ENCODE measurements at regions not wholly inside any gene's neighbourhood (a gene's known extent, or its start where the extent isn't known, plus 50 kb on each side); places are given as distances from the start of the nearest gene placed in this dataset.

- Mint-ChIP-seq H3K4me1 (peaks cover 5% of the 10 kb centered on the region), H3K27me3 (peaks cover under 1% of the 10 kb centered on the region), H3K9me3 (no peaks in the 10 kb centered on the region), H3K4me3 (no peak overlapping the region), H3K27ac (no peak overlapping the region), H3K36me3 (ENCODE audit: low read depth) (no peaks in the 10 kb centered on the region)
- DNase-seq (no peak), ATAC-seq (no peak)
These were observed 464.7 kb upstream of the HNRNPA3 start for GRCh38 chr2:176747928-176748327.

- Mint-ChIP-seq H3K4me1 (peaks cover 9% of the 10 kb centered on the region), H3K36me3 (ENCODE audit: low read depth) (no peaks in the 10 kb centered on the region)
These were observed 463.9 kb upstream of the HNRNPA3 start for GRCh38 chr2:176748662-176749061.

GRCh38 chr2:176751314-176752227 is 461.0 kb upstream of the HNRNPA3 start:
- H3K36me3 Mint-ChIP-seq (ENCODE audit: low read depth), result no peaks in the 10 kb centered on the region
- no peak overlapping the region for H3K27ac Mint-ChIP-seq
- H3K27me3 Mint-ChIP-seq, result no peaks in the 10 kb centered on the region
- DNase-seq (no peak), ATAC-seq (no peak)
- H3K4me1 Mint-ChIP-seq, result peaks cover 8% of the 10 kb centered on the region
- H3K4me3 Mint-ChIP-seq, result no peak overlapping the region
- no peaks in the 10 kb centered on the region for H3K9me3 Mint-ChIP-seq

More at GRCh38 chr2:176748662-176749061, 463.9 kb upstream of the HNRNPA3 start:
- Mint-ChIP-seq H3K27ac (no peak overlapping the region), H3K4me3 (no peak overlapping the region), H3K27me3 (no peaks in the 10 kb centered on the region), H3K9me3 (no peaks in the 10 kb centered on the region)
- ATAC-seq (no peak), DNase-seq (no peak)

- DNase-seq, result no peak
- H3K27me3 Mint-ChIP-seq, result no peaks in the 10 kb centered on the region
- no peak for ATAC-seq
These were observed 460.3 kb upstream of the HNRNPA3 start for GRCh38 chr2:176752295-176752694.

GRCh38 chr2:176753205-176753604 is 459.4 kb upstream of the HNRNPA3 start:
- H3K27me3 Mint-ChIP-seq, result no peaks in the 10 kb centered on the region
- H3K4me3 Mint-ChIP-seq, result no peak overlapping the region
- H3K9me3 Mint-ChIP-seq, result no peaks in the 10 kb centered on the region
- DNase-seq, result no peak
- no peaks in the 10 kb centered on the region for H3K36me3 Mint-ChIP-seq (ENCODE audit: low read depth)
- H3K4me1 Mint-ChIP-seq, result peaks cover 8% of the 10 kb centered on the region
- H3K27ac Mint-ChIP-seq, result no peak overlapping the region
- no peak for ATAC-seq

More at GRCh38 chr2:176752295-176752694, 460.3 kb upstream of the HNRNPA3 start:
- Mint-ChIP-seq H3K4me1 (peaks cover 8% of the 10 kb centered on the region), H3K27ac (no peak overlapping the region), H3K36me3 (ENCODE audit: low read depth) (no peaks in the 10 kb centered on the region), H3K9me3 (no peaks in the 10 kb centered on the region), H3K4me3 (no peak overlapping the region)

- Mint-ChIP-seq H3K27ac (no peak overlapping the region), H3K27me3 (no peaks in the 10 kb centered on the region), H3K9me3 (no peaks in the 10 kb centered on the region), H3K36me3 (ENCODE audit: low read depth) (no peaks in the 10 kb centered on the region), H3K4me3 (no peak overlapping the region), H3K4me1 (peaks cover 8% of the 10 kb centered on the region)
- ATAC-seq, result peak; percentile 46
- no peak for DNase-seq
These were observed 458.7 kb upstream of the HNRNPA3 start for GRCh38 chr2:176753752-176754474.

- H3K27me3 Mint-ChIP-seq, result peaks cover 3% of the 10 kb centered on the region
- no peaks in the 10 kb centered on the region for H3K9me3 Mint-ChIP-seq
- H3K4me3 Mint-ChIP-seq, result no peak overlapping the region
- no peak overlapping the region for H3K27ac Mint-ChIP-seq
- DNase-seq (no peak), ATAC-seq (no peak)
- peaks cover 8% of the 10 kb centered on the region for H3K4me1 Mint-ChIP-seq
- H3K36me3 Mint-ChIP-seq (ENCODE audit: low read depth), result no peaks in the 10 kb centered on the region
These were observed 457.0 kb upstream of the HNRNPA3 start for GRCh38 chr2:176755537-176756135.

GRCh38 chr2:176758426-176758825 is 454.2 kb upstream of the HNRNPA3 start:
- H3K4me3 Mint-ChIP-seq, result no peak overlapping the region
- ATAC-seq, result no peak
- peaks cover 7% of the 10 kb centered on the region for H3K4me1 Mint-ChIP-seq
- DNase-seq, result no peak
- H3K27me3 Mint-ChIP-seq, result peaks cover 3% of the 10 kb centered on the region
- no peaks in the 10 kb centered on the region for H3K9me3 Mint-ChIP-seq
- no peaks in the 10 kb centered on the region for H3K36me3 Mint-ChIP-seq (ENCODE audit: low read depth)
- no peak overlapping the region for H3K27ac Mint-ChIP-seq

- ATAC-seq, result no peak
- no peaks in the 10 kb centered on the region for H3K9me3 Mint-ChIP-seq
These were observed 452.2 kb upstream of the HNRNPA3 start for GRCh38 chr2:176760439-176760838.

GRCh38 chr2:176763130-176763529 is 449.5 kb upstream of the HNRNPA3 start:
- Mint-ChIP-seq H3K4me3 (no peak overlapping the region), H3K4me1 (no peaks in the 10 kb centered on the region), H3K27ac (no peak overlapping the region), H3K27me3 (peaks cover 6% of the 10 kb centered on the region), H3K9me3 (no peaks in the 10 kb centered on the region), H3K36me3 (ENCODE audit: low read depth) (no peaks in the 10 kb centered on the region)
- ATAC-seq (no peak), DNase-seq (no peak)

More at GRCh38 chr2:176760439-176760838, 452.2 kb upstream of the HNRNPA3 start:
- DNase-seq, result no peak
- no peaks in the 10 kb centered on the region for H3K36me3 Mint-ChIP-seq (ENCODE audit: low read depth)
- H3K4me3 Mint-ChIP-seq, result no peak overlapping the region
- H3K27ac Mint-ChIP-seq, result no peak overlapping the region
- no peaks in the 10 kb centered on the region for H3K4me1 Mint-ChIP-seq
- peaks cover 3% of the 10 kb centered on the region for H3K27me3 Mint-ChIP-seq

GRCh38 chr2:176763851-176764404 is 448.7 kb upstream of the HNRNPA3 start:
- ATAC-seq (peak; percentile 43), DNase-seq (no peak)
- Mint-ChIP-seq H3K4me3 (no peak overlapping the region), H3K27ac (no peak overlapping the region), H3K9me3 (no peaks in the 10 kb centered on the region), H3K36me3 (ENCODE audit: low read depth) (no peaks in the 10 kb centered on the region), H3K27me3 (peaks cover 6% of the 10 kb centered on the region), H3K4me1 (no peaks in the 10 kb centered on the region)

- Mint-ChIP-seq H3K4me1 (no peaks in the 10 kb centered on the region), H3K36me3 (ENCODE audit: low read depth) (no peaks in the 10 kb centered on the region), H3K27me3 (peaks cover 3% of the 10 kb centered on the region), H3K9me3 (no peaks in the 10 kb centered on the region), H3K4me3 (no peak overlapping the region), H3K27ac (no peak overlapping the region)
- ATAC-seq (no peak), DNase-seq (no peak)
These were observed 447.7 kb upstream of the HNRNPA3 start for GRCh38 chr2:176764921-176765320.

GRCh38 chr2:176766005-176766404 is 446.6 kb upstream of the HNRNPA3 start:
- Mint-ChIP-seq H3K4me3 (no peak overlapping the region), H3K36me3 (ENCODE audit: low read depth) (no peaks in the 10 kb centered on the region), H3K27me3 (peaks cover 3% of the 10 kb centered on the region), H3K27ac (no peak overlapping the region), H3K9me3 (no peaks in the 10 kb centered on the region), H3K4me1 (no peaks in the 10 kb centered on the region)
- DNase-seq, result no peak
- no peak for ATAC-seq

- Mint-ChIP-seq H3K4me1 (no peaks in the 10 kb centered on the region), H3K27me3 (peaks cover 3% of the 10 kb centered on the region), H3K27ac (no peak overlapping the region), H3K9me3 (peaks cover 6% of the 10 kb centered on the region), H3K4me3 (no peak overlapping the region), H3K36me3 (ENCODE audit: low read depth) (peaks cover 4% of the 10 kb centered on the region)
- ATAC-seq (no peak), DNase-seq (no peak)
These were observed 444.4 kb upstream of the HNRNPA3 start for GRCh38 chr2:176768185-176768584.
